ENCODE measurements at regions not wholly inside any gene's neighbourhood (a gene's known extent, or its start where the extent isn't known, plus 50 kb on each side); places are given as distances from the start of the nearest gene placed in this dataset.

DNA sequence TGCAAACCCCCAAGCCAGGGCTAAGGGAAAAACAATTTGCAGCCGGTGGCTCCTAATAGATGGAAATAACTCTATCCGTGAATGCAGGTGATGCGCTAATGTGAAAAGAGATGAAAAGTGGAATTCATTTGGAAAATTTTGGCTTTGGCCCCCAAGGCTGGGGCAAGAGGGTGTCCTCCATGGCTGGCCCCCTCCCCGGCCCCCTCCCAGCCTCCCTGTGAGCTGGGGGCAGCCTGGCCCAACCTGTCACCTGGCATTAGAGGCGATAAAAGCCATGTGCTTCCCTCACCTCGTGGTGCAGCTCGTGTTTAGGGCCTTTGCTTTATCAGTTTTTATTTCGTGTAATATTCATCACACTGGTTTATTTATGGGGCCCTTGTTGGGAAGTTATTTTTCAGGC, 267.2 kb downstream of the ENGASE start:
- no peak overlapping the region for H3K27ac ChIP-seq (ENCODE audit: low read length)
- no CpG with 5 or more reads among the region's 8 CpGs for WGBS (ENCODE audit: insufficient coverage, low lambda C conversion rate)
- no peak for DNase-seq
- no peaks in the 10 kb centered on the region for H3K9me3 ChIP-seq (ENCODE audit: control insufficient read depth, low read depth, low read length)
- no peaks in the 10 kb centered on the region for H3K36me3 ChIP-seq (ENCODE audit: control insufficient read depth, insufficient read depth, low read length)
- no peaks in the 10 kb centered on the region for H3K4me1 ChIP-seq (ENCODE audit: control insufficient read depth, insufficient read depth, low read length)
- no peak overlapping the region for H3K4me3 ChIP-seq (ENCODE audit: low read length)
- peaks cover 5% of the 10 kb centered on the region for H3K27me3 ChIP-seq (ENCODE audit: control insufficient read depth, insufficient read depth, low read length)

DNA sequence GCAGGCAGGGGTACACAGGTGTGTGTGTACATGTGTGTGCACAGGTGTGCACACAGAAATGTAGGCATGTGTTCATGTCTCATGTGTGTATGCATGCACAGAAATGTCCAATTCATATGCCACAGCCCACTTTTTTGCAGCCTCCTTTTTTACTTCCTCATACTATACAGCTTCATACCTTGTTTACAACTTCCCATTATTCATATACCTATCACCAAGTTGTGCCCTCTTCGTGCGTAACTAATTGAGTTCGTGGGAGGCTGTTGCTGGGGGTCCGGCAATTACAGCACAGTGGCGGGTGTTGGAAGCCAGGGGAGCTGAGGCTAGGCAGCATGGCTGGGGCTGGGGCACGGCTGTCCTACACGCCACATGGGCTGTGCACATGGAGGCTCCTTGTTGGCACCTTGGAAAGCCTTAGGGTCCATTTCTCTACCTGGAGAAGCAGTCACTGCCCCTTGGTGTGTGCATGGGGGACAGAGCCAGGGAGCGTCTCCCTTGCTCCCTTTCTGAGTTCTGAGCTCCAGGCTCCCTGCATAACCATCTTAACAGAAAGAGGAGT, 266.7 kb downstream of the ENGASE start:
- Histone ChIP-seq H3K27me3 (ENCODE audit: control insufficient read depth, insufficient read depth, low read length) (peaks cover 5% of the 10 kb centered on the region), H3K36me3 (ENCODE audit: control insufficient read depth, insufficient read depth, low read length) (no peaks in the 10 kb centered on the region), H3K27ac (ENCODE audit: low read length) (no peak overlapping the region), H3K4me3 (ENCODE audit: low read length) (no peak overlapping the region), H3K4me1 (ENCODE audit: control insufficient read depth, insufficient read depth, low read length) (no peaks in the 10 kb centered on the region), H3K9me3 (ENCODE audit: control insufficient read depth, low read depth, low read length) (no peaks in the 10 kb centered on the region)
- no peak for DNase-seq
- WGBS (ENCODE audit: insufficient coverage, low lambda C conversion rate) = no CpG with 5 or more reads among the region's 8 CpGs

DNA sequence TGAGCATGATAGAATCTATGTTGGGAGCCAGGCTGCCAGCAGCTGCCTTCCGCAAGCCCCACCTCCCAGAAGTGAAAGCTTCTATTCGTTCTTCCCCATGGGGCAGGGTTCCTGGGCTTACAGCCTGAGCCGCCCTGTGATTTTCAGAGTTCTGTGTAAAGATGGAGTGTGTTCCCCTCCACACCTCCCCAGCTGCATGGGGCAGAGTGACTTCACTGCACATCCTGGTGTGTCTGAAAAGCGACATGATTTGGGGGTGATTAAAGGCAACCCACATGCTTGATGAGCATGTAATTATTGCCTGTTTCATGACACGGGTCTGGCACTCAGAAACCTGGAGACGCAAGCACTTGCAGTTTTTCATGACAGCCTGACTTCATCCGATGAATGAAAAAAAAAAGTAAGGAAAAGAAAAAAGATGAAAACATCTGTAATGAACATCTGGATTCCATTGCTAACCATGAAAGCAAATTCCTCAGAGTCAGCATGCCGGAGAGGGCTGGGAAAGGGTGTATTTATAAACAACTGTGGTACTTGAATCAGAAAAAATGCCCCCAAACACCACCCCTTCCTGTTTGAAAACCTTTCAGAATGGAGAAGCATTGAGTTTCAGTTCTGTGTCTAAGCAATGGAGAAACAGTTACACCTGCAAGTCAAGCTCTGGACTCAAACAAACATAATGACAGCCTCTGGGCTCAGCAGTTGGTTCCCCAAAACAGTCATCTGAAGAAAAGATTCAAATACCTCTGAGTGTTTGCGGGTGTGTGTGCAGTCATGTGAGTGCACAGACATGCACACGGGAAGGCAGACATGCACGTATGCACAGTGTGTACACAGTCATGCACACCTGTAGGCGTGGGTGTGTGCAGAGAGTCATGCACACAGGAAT, 266.0 kb downstream of the ENGASE start:
- H3K9me3 ChIP-seq (ENCODE audit: control insufficient read depth, low read depth, low read length) = no peaks in the 10 kb centered on the region
- H3K4me3 ChIP-seq (ENCODE audit: low read length) = no peak overlapping the region
- no peaks in the 10 kb centered on the region for H3K4me1 ChIP-seq (ENCODE audit: control insufficient read depth, insufficient read depth, low read length)
- H3K27ac ChIP-seq (ENCODE audit: low read length) = no peak overlapping the region
- 73% methylated on average over 2 of the region's 12 CpGs for WGBS (ENCODE audit: insufficient coverage, low lambda C conversion rate)
- peaks cover 5% of the 10 kb centered on the region for H3K27me3 ChIP-seq (ENCODE audit: control insufficient read depth, insufficient read depth, low read length)
- H3K36me3 ChIP-seq (ENCODE audit: control insufficient read depth, insufficient read depth, low read length) = no peaks in the 10 kb centered on the region
- DNase-seq = no peak

DNA sequence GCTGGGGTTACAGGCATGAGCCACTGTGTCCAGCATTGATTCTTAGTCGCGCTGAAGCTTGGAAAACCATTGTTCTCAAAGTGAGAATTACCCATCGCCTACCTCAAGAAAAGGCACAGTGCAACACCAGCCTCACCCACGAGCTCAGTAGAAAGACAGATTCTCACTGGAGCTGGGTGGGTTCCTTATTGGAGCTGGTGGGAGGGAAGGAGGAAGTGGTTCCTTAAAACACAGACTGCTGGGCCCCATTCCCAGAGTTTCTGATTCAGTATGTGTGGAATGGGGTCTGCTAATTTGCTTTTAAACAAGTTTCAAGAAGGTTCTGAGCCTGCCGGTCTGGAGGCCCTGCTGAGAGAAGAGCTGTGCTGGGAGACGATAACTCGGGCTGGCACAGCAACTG, 264.7 kb downstream of the ENGASE start:
- DNase-seq = no peak
- WGBS (ENCODE audit: insufficient coverage, low lambda C conversion rate) = no CpG with 5 or more reads among the region's 7 CpGs
- H3K27me3 ChIP-seq (ENCODE audit: control insufficient read depth, insufficient read depth, low read length) = peaks cover 5% of the 10 kb centered on the region

DNA sequence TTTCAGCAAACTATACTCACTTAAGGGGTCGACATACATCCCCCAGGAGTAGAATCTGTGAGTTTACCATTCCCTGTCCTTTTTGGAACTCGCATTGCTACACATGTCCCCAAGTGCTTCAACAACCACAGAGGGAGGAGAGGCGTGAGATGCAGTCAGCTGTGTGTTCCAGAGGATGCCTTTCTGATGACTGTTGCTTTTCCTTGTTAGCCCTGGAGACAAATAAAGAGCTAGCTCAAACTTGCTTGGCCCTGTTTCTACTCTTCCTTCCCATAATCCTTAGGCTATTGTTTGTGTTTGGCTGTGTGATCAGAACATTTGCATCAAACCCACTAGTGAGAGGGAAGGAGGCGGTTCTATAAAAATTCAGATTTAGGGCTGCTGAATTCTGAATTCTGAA, 264.0 kb downstream of the ENGASE start:
- Histone ChIP-seq H3K4me3 (ENCODE audit: low read length) (no peak overlapping the region), H3K27me3 (ENCODE audit: control insufficient read depth, insufficient read depth, low read length) (peaks cover 5% of the 10 kb centered on the region), H3K36me3 (ENCODE audit: control insufficient read depth, insufficient read depth, low read length) (no peaks in the 10 kb centered on the region), H3K9me3 (ENCODE audit: control insufficient read depth, low read depth, low read length) (no peaks in the 10 kb centered on the region), H3K4me1 (ENCODE audit: control insufficient read depth, insufficient read depth, low read length) (no peaks in the 10 kb centered on the region), H3K27ac (ENCODE audit: low read length) (no peak overlapping the region)
- no CpG with 5 or more reads among the region's 4 CpGs for WGBS (ENCODE audit: insufficient coverage, low lambda C conversion rate)
- no peak for DNase-seq

More for the DNA sequence above, 264.7 kb downstream of the ENGASE start:
- Histone ChIP-seq H3K9me3 (ENCODE audit: control insufficient read depth, low read depth, low read length) (no peaks in the 10 kb centered on the region), H3K27ac (ENCODE audit: low read length) (no peak overlapping the region), H3K36me3 (ENCODE audit: control insufficient read depth, insufficient read depth, low read length) (no peaks in the 10 kb centered on the region), H3K4me1 (ENCODE audit: control insufficient read depth, insufficient read depth, low read length) (no peaks in the 10 kb centered on the region), H3K4me3 (ENCODE audit: low read length) (no peak overlapping the region)

DNA sequence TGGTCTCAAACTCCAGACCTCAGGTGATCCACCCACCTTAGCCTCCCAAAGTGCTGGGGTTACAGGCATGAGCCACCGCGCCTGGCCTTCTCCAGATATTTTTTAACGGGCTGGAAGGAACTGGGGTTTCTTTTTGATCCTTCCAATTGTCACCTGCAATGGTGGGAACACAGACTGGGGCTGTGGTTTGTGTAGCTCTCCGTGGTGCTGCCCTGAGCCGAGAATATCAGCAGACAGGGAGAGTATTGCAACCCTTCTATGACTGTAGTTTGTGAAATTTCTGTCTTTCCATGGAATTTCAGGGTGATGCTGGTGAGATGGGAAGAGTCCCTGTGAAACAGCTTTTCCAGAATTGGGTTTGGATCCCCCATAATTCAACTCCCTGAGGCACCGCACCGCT, 263.5 kb downstream of the ENGASE start:
- 80% methylated on average over 1 of the region's 7 CpGs for WGBS (ENCODE audit: insufficient coverage, low lambda C conversion rate)
- no peaks in the 10 kb centered on the region for H3K9me3 ChIP-seq (ENCODE audit: control insufficient read depth, low read depth, low read length)
- H3K36me3 ChIP-seq (ENCODE audit: control insufficient read depth, insufficient read depth, low read length) = no peaks in the 10 kb centered on the region
- H3K4me1 ChIP-seq (ENCODE audit: control insufficient read depth, insufficient read depth, low read length) = no peaks in the 10 kb centered on the region
- no peak overlapping the region for H3K4me3 ChIP-seq (ENCODE audit: low read length)
- H3K27ac ChIP-seq (ENCODE audit: low read length) = no peak overlapping the region
- H3K27me3 ChIP-seq (ENCODE audit: control insufficient read depth, insufficient read depth, low read length) = peaks cover 5% of the 10 kb centered on the region
- no peak for DNase-seq

DNA sequence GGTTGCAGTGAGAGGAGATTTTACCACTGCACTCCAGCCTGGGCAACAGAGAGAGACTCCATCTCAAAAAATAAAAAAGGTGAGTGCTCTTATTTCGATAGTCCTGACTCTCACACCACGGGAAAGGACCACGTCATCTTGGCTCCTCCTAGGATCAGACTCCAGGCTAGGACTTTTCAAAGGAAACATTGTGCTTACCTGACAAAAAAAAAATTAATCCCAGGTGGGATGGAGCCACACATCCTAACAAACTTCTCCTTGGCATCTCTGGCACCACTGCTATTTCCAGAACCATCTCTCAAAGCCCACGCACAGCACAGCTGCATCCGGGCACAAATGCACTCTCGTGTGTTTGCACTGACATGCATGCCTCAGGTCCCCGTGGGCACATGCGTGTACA, 262.4 kb downstream of the ENGASE start:
- no CpG with 5 or more reads among the region's 8 CpGs for WGBS (ENCODE audit: insufficient coverage, low lambda C conversion rate)
- no peaks in the 10 kb centered on the region for H3K4me1 ChIP-seq (ENCODE audit: control insufficient read depth, insufficient read depth, low read length)
- H3K9me3 ChIP-seq (ENCODE audit: control insufficient read depth, low read depth, low read length) = no peaks in the 10 kb centered on the region
- DNase-seq = no peak
- peaks cover 5% of the 10 kb centered on the region for H3K27me3 ChIP-seq (ENCODE audit: control insufficient read depth, insufficient read depth, low read length)
- H3K4me3 ChIP-seq (ENCODE audit: low read length) = no peak overlapping the region
- H3K36me3 ChIP-seq (ENCODE audit: control insufficient read depth, insufficient read depth, low read length) = no peaks in the 10 kb centered on the region
- no peak overlapping the region for H3K27ac ChIP-seq (ENCODE audit: low read length)

DNA sequence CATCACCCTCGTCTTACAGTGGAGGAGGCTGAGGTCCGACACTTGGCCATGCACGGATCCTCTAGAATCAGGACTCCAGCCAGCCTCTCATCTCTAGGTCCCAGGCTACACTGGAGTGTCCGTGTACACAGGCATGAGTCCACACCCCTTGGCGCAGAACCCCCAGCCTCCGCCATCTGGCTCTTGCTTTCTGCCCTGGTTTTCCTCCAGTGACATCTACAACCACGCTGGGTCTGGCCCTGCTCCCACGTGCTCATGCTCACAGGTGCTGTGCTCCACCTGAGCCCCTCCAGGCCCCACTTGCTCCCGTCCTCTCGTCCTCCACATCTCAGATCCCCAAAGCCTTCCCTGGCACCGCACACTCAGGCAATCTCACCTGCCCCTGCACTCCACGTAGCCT, 260.8 kb downstream of the ENGASE start:
- no peaks in the 10 kb centered on the region for H3K36me3 ChIP-seq (ENCODE audit: control insufficient read depth, insufficient read depth, low read length)
- DNase-seq = no peak

DNA sequence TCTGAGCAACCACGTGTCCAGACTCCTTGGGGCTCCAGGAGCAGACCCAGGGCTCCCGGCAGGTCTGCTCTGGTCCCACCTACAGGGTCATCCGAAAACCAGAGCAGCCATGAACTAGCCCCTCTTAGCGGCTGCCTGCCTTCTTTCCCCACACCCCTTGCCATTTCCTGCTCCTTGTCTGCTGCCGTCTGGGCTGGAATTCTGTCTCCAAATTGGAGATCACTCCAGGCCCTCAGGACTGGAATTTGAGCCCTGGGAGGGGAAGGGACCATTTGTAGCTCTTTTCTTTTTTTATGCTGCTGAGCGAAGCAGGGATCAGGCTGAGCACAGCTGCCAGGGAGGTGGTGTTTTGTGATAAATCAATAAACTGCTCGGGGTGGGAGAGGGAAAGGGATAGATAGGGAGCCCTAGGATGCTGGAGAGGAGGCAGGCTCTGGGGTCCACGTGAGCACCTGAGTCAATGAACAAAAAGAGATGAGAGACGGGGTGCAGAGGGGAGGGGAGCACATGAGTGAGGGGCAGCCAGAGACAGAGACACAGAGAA, 257.5 kb downstream of the ENGASE start:
- Histone ChIP-seq H3K27ac (ENCODE audit: low read length) (no peak overlapping the region), H3K9me3 (ENCODE audit: control insufficient read depth, low read depth, low read length) (no peaks in the 10 kb centered on the region), H3K4me3 (ENCODE audit: low read length) (no peak overlapping the region), H3K27me3 (ENCODE audit: control insufficient read depth, insufficient read depth, low read length) (peaks cover 3% of the 10 kb centered on the region), H3K4me1 (ENCODE audit: control insufficient read depth, insufficient read depth, low read length) (no peaks in the 10 kb centered on the region), H3K36me3 (ENCODE audit: control insufficient read depth, insufficient read depth, low read length) (no peaks in the 10 kb centered on the region)
- WGBS (ENCODE audit: insufficient coverage, low lambda C conversion rate) = 37% methylated on average over 4 of the region's 9 CpGs
- no peak for DNase-seq

More for the DNA sequence above, 260.8 kb downstream of the ENGASE start:
- H3K27ac ChIP-seq (ENCODE audit: low read length) = no peak overlapping the region
- no peaks in the 10 kb centered on the region for H3K4me1 ChIP-seq (ENCODE audit: control insufficient read depth, insufficient read depth, low read length)
- no peak overlapping the region for H3K4me3 ChIP-seq (ENCODE audit: low read length)
- peaks cover 3% of the 10 kb centered on the region for H3K27me3 ChIP-seq (ENCODE audit: control insufficient read depth, insufficient read depth, low read length)
- 48% methylated on average over 3 of the region's 12 CpGs for WGBS (ENCODE audit: insufficient coverage, low lambda C conversion rate)
- no peaks in the 10 kb centered on the region for H3K9me3 ChIP-seq (ENCODE audit: control insufficient read depth, low read depth, low read length)

DNA sequence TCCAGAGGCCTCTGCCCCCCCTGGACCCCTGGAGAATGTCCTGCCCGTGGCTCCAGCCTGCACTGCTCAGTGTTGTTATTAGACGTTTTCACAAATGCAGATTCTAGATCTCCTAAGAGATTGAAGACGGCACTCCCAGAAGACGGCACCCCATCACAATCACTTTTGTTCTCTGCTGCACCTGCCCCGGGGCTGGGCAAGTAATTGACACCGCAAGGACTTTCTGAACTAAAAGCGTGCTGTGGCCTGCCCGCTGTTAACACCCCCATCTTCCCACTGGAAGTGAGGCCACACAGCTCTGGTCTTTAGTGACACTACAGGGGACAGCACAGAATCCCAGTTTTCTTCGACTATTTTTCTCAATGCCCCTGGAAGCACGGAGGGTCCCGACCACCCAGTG, 256.9 kb downstream of the ENGASE start:
- Histone ChIP-seq H3K9me3 (ENCODE audit: control insufficient read depth, low read depth, low read length) (no peaks in the 10 kb centered on the region), H3K27ac (ENCODE audit: low read length) (no peak overlapping the region), H3K4me3 (ENCODE audit: low read length) (no peak overlapping the region), H3K4me1 (ENCODE audit: control insufficient read depth, insufficient read depth, low read length) (no peaks in the 10 kb centered on the region), H3K27me3 (ENCODE audit: control insufficient read depth, insufficient read depth, low read length) (peaks cover 3% of the 10 kb centered on the region), H3K36me3 (ENCODE audit: control insufficient read depth, insufficient read depth, low read length) (no peaks in the 10 kb centered on the region)
- 77% methylated on average over 4 of the region's 11 CpGs for WGBS (ENCODE audit: insufficient coverage, low lambda C conversion rate)
- no peak for DNase-seq
